PC-9 (cell line): ENCODE measurements at regions not wholly inside any gene's neighbourhood (a gene's known extent, or its start where the extent isn't known, plus 50 kb on each side); places are given as distances from the start of the nearest gene placed in this dataset.

Experiments used
- BruUV-seq: library from RNA; stranded (reverse); fragments of 400-500 nt; replicated peaks from 2 replicates; lab custom pipeline; 2021; lab: Mats Ljungman, UMichigan
- CTCF ChIA-PET: fragments of 300-600 bp; sonication (Branson Sonifier 250); formaldehyde crosslinking; loops from one replicate; lab custom pipeline; 2022; ENCODE audit warnings: antibody characterized with exemption; lab: Charles Lee
- POLR2A ChIA-PET: fragments of 300-600 bp; sonication (Branson Sonifier 250); formaldehyde crosslinking; loops from one replicate; lab custom pipeline; 2022; ENCODE audit warnings: antibody characterized with exemption; ENCODE audit not compliant: unreplicated experiment; lab: Charles Lee
- DNase-seq, 2 experiments: peaks; one replicate each; pipeline versions ENCODE4 v3.0.0 to v3.0.0-alpha.2; 2015 to 2022; ENCODE audit warnings: mixed read lengths in 1 of 2
- H2AFZ ChIP-seq: fragments of 200-600 bp; sonication (generic); 2 replicates; pipeline ENCODE4 v1.8.1; 2017; ENCODE audit warnings: antibody characterized with exemption
- H3F3A ChIP-seq: fragments of 200-600 bp; sonication (generic); 2 replicates; pipeline ENCODE4 v1.8.1; 2017; ENCODE audit warnings: antibody characterized with exemption, mild to moderate bottlenecking, low read depth; ENCODE audit not compliant: insufficient read depth
- H3K27ac ChIP-seq: fragments of 200-600 bp; sonication (generic); 2 replicates; pipeline ENCODE4 v1.6.1; 2016; ENCODE audit warnings: mixed run types
- H3K27me3 ChIP-seq: fragments of 200-600 bp; sonication (generic); 2 replicates; pipeline ENCODE4 v1.6.1; 2016; ENCODE audit warnings: low read depth, mixed run types; ENCODE audit not compliant: insufficient read depth
- H3K36me3 ChIP-seq: fragments of 200-600 bp; sonication (generic); 2 replicates; pipeline ENCODE4 v1.6.1; 2016; ENCODE audit warnings: low read depth, mixed run types
- H3K4me1 ChIP-seq: fragments of 200-600 bp; sonication (generic); replicated peaks from 2 replicates; pipeline ENCODE4 v1.6.1; 2016; ENCODE audit warnings: mixed run types; ENCODE audit not compliant: insufficient read depth
- H3K4me2 ChIP-seq: fragments of 200-600 bp; sonication (generic); 2 replicates; pipeline ENCODE4 v1.6.1; 2017; ENCODE audit warnings: mixed run types
- H3K4me3 ChIP-seq: fragments of 200-600 bp; sonication (generic); 2 replicates; pipeline ENCODE4 v1.6.1; 2016; ENCODE audit warnings: mixed run types
- H3K79me2 ChIP-seq: fragments of 200-600 bp; sonication (generic); 2 replicates; pipeline ENCODE4 v1.6.1; 2017; ENCODE audit warnings: low read depth, mixed run types
- H3K9me2 ChIP-seq: fragments of 200-600 bp; sonication (generic); 2 replicates; pipeline ENCODE4 v1.8.1; 2017; ENCODE audit warnings: mild to moderate bottlenecking; ENCODE audit not compliant: insufficient read depth
- H3K9me3 ChIP-seq: fragments of 200-600 bp; sonication (generic); 2 replicates; pipeline ENCODE4 v1.8.1; 2016; ENCODE audit warnings: low read depth; ENCODE audit not compliant: insufficient read depth
- H4K20me1 ChIP-seq: fragments of 200-600 bp; sonication (generic); 2 replicates; pipeline ENCODE4 v1.8.1; 2017; ENCODE audit not compliant: insufficient read depth
- EZH2 ChIP-seq: fragments of 200-600 bp; sonication (generic); IDR thresholded peaks from 2 replicates; pipeline ENCODE4 v1.8.0; 2017; ENCODE audit warnings: antibody characterized with exemption, low read depth
- intact Hi-C: fragments of 100-400 bp; cut with micrococcal nuclease; formaldehyde crosslinking; loops from one replicate; pipeline ENCODE4 v1.10.0; 2022; ENCODE audit not compliant: unreplicated experiment
- TF ChIP-seq, protein P1 (sequence below): fragments of 200-600 bp; sonication (generic); conservative IDR thresholded peaks from 2 replicates; pipeline ENCODE4 v1.6.1; 2017; ENCODE audit warnings: mixed run types, antibody characterized with exemption, mild to moderate bottlenecking, moderate library complexity

DNA sequence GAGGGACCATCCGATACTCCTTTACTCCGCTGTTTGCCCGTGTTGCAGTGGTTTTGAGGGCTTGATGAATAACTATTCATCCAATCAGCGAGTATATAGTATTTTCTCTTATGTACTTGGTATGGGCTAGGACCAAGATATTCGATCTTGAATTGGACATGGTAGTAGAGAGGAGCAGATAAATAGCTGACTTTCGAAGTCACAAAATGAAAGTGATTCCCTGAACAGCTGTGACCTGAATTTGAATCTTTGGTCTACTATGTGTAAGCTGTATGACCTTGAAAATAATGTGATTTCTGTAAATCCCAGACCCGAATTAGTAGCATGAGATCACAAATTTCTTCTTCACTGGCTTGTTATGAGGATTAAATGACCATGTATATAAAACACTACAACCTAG, 134.4 kb downstream of the TUSC1 start:
- Histone ChIP-seq H3K4me3 (no peak overlapping the region), H3K4me2 (no peak overlapping the region), H3K4me1 (no peaks in the 10 kb centered on the region), H3K9me2 (no peaks in the 10 kb centered on the region), H3K27me3 (no peaks in the 10 kb centered on the region), H4K20me1 (no peaks in the 10 kb centered on the region), H3F3A (no peaks in the 10 kb centered on the region), H3K9me3 (no peaks in the 10 kb centered on the region), H3K27ac (no peak overlapping the region), H3K79me2 (no peaks in the 10 kb centered on the region), H3K36me3 (no peaks in the 10 kb centered on the region), H2AFZ (no peak overlapping the region)
- CTCF ChIA-PET: no interaction called here
- DNase-seq: no peak
- intact Hi-C loops: no loop called here
- no peak for TF ChIP-seq EZH2
- TF ChIP-seq, protein P1, sequence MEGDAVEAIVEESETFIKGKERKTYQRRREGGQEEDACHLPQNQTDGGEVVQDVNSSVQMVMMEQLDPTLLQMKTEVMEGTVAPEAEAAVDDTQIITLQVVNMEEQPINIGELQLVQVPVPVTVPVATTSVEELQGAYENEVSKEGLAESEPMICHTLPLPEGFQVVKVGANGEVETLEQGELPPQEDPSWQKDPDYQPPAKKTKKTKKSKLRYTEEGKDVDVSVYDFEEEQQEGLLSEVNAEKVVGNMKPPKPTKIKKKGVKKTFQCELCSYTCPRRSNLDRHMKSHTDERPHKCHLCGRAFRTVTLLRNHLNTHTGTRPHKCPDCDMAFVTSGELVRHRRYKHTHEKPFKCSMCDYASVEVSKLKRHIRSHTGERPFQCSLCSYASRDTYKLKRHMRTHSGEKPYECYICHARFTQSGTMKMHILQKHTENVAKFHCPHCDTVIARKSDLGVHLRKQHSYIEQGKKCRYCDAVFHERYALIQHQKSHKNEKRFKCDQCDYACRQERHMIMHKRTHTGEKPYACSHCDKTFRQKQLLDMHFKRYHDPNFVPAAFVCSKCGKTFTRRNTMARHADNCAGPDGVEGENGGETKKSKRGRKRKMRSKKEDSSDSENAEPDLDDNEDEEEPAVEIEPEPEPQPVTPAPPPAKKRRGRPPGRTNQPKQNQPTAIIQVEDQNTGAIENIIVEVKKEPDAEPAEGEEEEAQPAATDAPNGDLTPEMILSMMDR: no peak
- BruUV-seq: no TSS peak
- POLR2A ChIA-PET: no interaction called here

- POLR2A ChIA-PET: interaction anchor here (0.6 kb wide), 1 partner anchor 37 kb away, joined by 4 read pairs; no protein-coding TSS in a partner anchor
- no peaks in the 10 kb centered on the region for H4K20me1 ChIP-seq
- no TSS peak for BruUV-seq
- intact Hi-C loops: no loop called here
- CTCF ChIA-PET: no interaction called here
- H3K4me2 ChIP-seq: no peak overlapping the region
- TF ChIP-seq, protein P1: no peak
- no peak for TF ChIP-seq EZH2
- H2AFZ ChIP-seq: no peak overlapping the region
- H3K27me3 ChIP-seq: no peaks in the 10 kb centered on the region
- H3K27ac ChIP-seq: no peak overlapping the region
- no peaks in the 10 kb centered on the region for H3K36me3 ChIP-seq
- no peaks in the 10 kb centered on the region for H3F3A ChIP-seq
- H3K9me3 ChIP-seq: no peaks in the 10 kb centered on the region
- H3K4me3 ChIP-seq: no peak overlapping the region
- no peaks in the 10 kb centered on the region for H3K4me1 ChIP-seq
- DNase-seq: no peak
- no peaks in the 10 kb centered on the region for H3K9me2 ChIP-seq
- no peaks in the 10 kb centered on the region for H3K79me2 ChIP-seq
These were observed 135.9 kb downstream of the TUSC1 start for GRCh38 chr9:25542319-25542718.

GRCh38 chr9:25537808-25538207, 140.4 kb downstream of the TUSC1 start:
- H3K27me3 ChIP-seq: no peaks in the 10 kb centered on the region

More at GRCh38 chr9:25537808-25538207, 140.4 kb downstream of the TUSC1 start:
- DNase-seq: no peak
- intact Hi-C loops: no loop called here
- no peaks in the 10 kb centered on the region for H3K36me3 ChIP-seq
- H3K9me3 ChIP-seq: no peaks in the 10 kb centered on the region
- no peaks in the 10 kb centered on the region for H3K9me2 ChIP-seq
- H3F3A ChIP-seq: no peaks in the 10 kb centered on the region
- ChIA-PET CTCF (no interaction called here), POLR2A (no interaction called here)
- no peaks in the 10 kb centered on the region for H3K4me1 ChIP-seq
- H3K4me3 ChIP-seq: no peak overlapping the region
- H2AFZ ChIP-seq: no peak overlapping the region
- no peak for TF ChIP-seq EZH2
- TF ChIP-seq, protein P1: no peak
- H3K4me2 ChIP-seq: no peak overlapping the region
- no TSS peak for BruUV-seq
- no peak overlapping the region for H3K27ac ChIP-seq
- H3K79me2 ChIP-seq: no peaks in the 10 kb centered on the region
- H4K20me1 ChIP-seq: no peaks in the 10 kb centered on the region
